H1 (cell line): ENCODE measurements at regions not wholly inside any gene's neighbourhood (a gene's known extent, or its start where the extent isn't known, plus 50 kb on each side); places are given as distances from the start of the nearest gene placed in this dataset.

Experiments used
- CEBPB ChIP-seq: IDR thresholded peaks from 2 replicates; pipeline ENCODE4 v1.6.1; 2012; ENCODE audit warnings: low read depth, low read length
- FOSL1 ChIP-seq: IDR thresholded peaks from 2 replicates; pipeline ENCODE4 v1.6.1; 2011; ENCODE audit warnings: mild to moderate bottlenecking, low read depth, low read length, moderate library complexity; ENCODE audit not compliant: insufficient read depth
- GABPA ChIP-seq: IDR thresholded peaks from 2 replicates; pipeline ENCODE4 v1.6.1; 2011; ENCODE audit warnings: mild to moderate bottlenecking, low read length, moderate library complexity, borderline replicate concordance; ENCODE audit not compliant: insufficient read depth
- MAFK ChIP-seq: IDR thresholded peaks from 2 replicates; pipeline ENCODE4 v1.6.1; 2012; ENCODE audit warnings: low read depth, mild to moderate bottlenecking, improper control_type of control experiment, low read length
- NANOG ChIP-seq: IDR thresholded peaks from 2 replicates; pipeline ENCODE4 v1.6.1; 2011; ENCODE audit warnings: low read length, low read depth, mild to moderate bottlenecking, inconsistent platforms; ENCODE audit not compliant: insufficient read depth, poor library complexity, severe bottlenecking
- POLR2A ChIP-seq, 2 experiments: IDR thresholded peaks; 1 replicate in 1 of 2; 2 replicates in 1 of 2; pipeline ENCODE4 v1.6.1; 2011; ENCODE audit warnings: low read depth in 2 of 2, low read length in 2 of 2, mild to moderate bottlenecking in 2 of 2; ENCODE audit errors: control extremely low read depth in 1 of 2
- POLR2AphosphoS5 ChIP-seq: IDR thresholded peaks from 2 replicates; pipeline ENCODE4 v1.6.1; 2011; ENCODE audit warnings: low read depth, low read length
- RNF2 ChIP-seq: fragments of 200-900, 300-1000 bp; sonication (generic); IDR thresholded peaks from 2 replicates; pipeline ENCODE4 v1.7.1; 2016; ENCODE audit warnings: borderline replicate concordance, low read depth, mild to moderate bottlenecking, antibody characterized with exemption, low read length; ENCODE audit not compliant: poor library complexity, severe bottlenecking; ENCODE audit errors: missing control alignments
- SIN3A ChIP-seq, 2 experiments: IDR thresholded peaks in 1 of 2; conservative IDR thresholded peaks in 1 of 2; 2 replicates each; pipeline ENCODE4 v1.6.1; 2011 to 2012; ENCODE audit warnings: low read length in 2 of 2, improper control_type of control experiment in 1 of 2, low read depth in 1 of 2, mild to moderate bottlenecking in 1 of 2
- SRF ChIP-seq: IDR thresholded peaks from 2 replicates; pipeline ENCODE4 v1.6.1; 2011; ENCODE audit warnings: mild to moderate bottlenecking, low read depth, low read length, moderate library complexity
- TF ChIP-seq, protein P1 (sequence below), 3 experiments: IDR thresholded peaks; 1 replicate in 2 of 3; 2 replicates in 1 of 3; pipeline versions ENCODE4 v1.5.1 to v1.6.1; 2011; ENCODE audit warnings: low read length in 3 of 3, mild to moderate bottlenecking in 3 of 3, inconsistent platforms in 2 of 3, low read depth in 1 of 3, moderate library complexity in 1 of 3; ENCODE audit not compliant: insufficient read depth in 1 of 3; ENCODE audit errors: control extremely low read depth in 1 of 3

DNA sequence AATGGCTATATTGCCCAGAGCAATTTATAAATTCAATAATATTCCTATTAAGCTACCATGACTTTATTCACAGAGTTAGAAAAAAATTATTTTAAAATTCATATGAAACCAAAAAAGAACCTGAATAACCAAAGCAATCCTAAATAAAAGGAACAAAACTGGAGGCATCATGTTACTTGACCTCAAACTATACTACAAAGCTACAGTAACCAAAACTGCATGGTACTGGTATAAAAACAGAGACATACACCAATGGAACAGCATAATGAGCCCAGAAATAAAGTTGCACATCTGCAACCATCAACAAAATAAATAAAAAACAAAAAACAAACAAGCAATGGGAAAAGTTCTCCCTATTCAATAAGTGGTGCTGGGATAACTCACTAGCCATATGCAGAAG is 203.2 kb downstream of the RGS9 start:
- no peak for TF ChIP-seq SRF
- TF ChIP-seq MAFK, result no peak
- TF ChIP-seq, protein P1, sequence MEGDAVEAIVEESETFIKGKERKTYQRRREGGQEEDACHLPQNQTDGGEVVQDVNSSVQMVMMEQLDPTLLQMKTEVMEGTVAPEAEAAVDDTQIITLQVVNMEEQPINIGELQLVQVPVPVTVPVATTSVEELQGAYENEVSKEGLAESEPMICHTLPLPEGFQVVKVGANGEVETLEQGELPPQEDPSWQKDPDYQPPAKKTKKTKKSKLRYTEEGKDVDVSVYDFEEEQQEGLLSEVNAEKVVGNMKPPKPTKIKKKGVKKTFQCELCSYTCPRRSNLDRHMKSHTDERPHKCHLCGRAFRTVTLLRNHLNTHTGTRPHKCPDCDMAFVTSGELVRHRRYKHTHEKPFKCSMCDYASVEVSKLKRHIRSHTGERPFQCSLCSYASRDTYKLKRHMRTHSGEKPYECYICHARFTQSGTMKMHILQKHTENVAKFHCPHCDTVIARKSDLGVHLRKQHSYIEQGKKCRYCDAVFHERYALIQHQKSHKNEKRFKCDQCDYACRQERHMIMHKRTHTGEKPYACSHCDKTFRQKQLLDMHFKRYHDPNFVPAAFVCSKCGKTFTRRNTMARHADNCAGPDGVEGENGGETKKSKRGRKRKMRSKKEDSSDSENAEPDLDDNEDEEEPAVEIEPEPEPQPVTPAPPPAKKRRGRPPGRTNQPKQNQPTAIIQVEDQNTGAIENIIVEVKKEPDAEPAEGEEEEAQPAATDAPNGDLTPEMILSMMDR (IDR thresholded peaks at IDR 0.05; ENCODE audit: control extremely low read depth in 1 of 3, insufficient read depth in 1 of 3, low read depth in 1 of 3, low read length in 3 of 3), result no peak
- no peak for TF ChIP-seq SIN3A (conservative IDR thresholded peaks at IDR 0.05 in 1 of 2, IDR thresholded peaks at IDR 0.05 in 1 of 2; ENCODE audit: low read depth in 1 of 2, low read length in 2 of 2)
- no peak for TF ChIP-seq CEBPB
- no peak for TF ChIP-seq NANOG
- TF ChIP-seq RNF2, result no peak
- no peak for TF ChIP-seq GABPA
- no peak for TF ChIP-seq POLR2A (IDR thresholded peaks at IDR 0.05; ENCODE audit: control extremely low read depth in 1 of 2, low read depth in 2 of 2, low read length in 2 of 2)
- TF ChIP-seq POLR2AphosphoS5, result no peak
- no peak for TF ChIP-seq FOSL1
